ENCODE measurements at regions not wholly inside any gene's neighbourhood (a gene's known extent, or its start where the extent isn't known, plus 50 kb on each side); places are given as distances from the start of the nearest gene placed in this dataset.
"Not testable (repeated sequence)": the region's sequence is repeated elsewhere in the genome, so short reads cannot be mapped to it uniquely, and the experiment has no call there.

DNA sequence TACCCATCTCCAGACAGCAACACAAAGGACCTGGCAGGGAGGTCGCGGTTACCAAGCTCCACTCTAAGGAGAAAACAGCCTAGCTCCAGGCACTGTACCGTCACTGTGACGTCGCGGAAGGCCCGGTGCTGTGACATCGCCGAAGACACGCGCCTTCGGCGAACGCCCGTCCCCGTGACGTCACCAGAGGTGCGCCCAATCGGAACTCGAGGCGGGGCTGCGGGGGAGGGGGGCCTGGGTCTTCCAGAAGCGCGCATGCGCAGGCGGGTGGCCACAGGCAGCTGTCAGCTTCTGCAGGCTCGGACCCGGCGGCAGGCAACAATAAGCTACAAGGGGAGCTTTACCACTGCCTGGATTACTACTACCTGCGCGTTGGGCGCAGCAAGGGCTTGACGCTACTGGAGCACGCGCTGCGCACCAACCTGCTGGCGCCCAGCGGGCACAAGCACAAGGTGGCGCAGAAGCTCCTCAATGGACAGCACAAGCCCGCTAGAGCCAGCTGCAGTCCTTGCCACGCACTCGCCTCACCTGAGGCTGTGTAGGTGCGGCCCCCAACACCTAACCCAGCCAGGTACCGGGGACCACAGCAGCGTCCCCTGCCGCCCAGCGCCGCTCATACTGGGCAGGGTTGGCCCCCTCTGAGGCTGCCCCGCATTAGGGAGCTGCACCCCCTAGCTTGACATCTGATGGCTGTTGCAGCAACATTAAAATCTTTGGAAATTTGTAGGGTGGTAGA is 208.4 kb downstream of the TPST1 start:
- DNase-seq = peak; percentile 89

DNA sequence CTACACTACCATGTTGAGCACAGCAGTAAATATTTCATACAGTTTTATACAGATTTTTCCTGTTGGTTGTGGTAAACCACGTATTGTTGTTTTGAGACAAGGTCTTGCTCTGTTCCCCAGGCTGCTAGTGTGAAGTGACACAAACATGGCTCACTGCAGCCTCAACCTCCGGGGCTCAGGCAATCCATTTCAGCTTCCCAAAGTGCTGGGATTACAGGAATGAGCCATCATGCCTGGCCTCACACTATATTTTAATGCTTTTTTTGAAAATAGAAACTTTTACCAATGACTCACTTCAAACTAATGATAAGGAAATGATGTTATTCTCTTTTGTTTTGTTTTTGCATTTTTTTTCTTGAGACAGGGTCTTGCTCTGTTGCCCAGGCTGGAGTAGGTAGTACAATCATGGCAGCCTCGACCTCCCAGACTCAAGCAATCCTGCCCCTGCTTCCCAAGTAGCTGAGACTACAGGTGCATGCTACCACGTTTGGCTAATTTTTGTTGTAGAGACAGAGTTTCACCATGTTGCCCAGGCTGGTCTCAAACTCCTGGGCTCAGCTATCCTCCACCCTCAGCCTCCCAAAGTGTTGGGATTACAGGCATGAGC is 210.6 kb downstream of the TPST1 start:
- no peak for DNase-seq

- DNase-seq = no peak
Measured at GRCh38 chr7:66418537-66418936, 210.1 kb upstream of the KCTD7 start.

DNA sequence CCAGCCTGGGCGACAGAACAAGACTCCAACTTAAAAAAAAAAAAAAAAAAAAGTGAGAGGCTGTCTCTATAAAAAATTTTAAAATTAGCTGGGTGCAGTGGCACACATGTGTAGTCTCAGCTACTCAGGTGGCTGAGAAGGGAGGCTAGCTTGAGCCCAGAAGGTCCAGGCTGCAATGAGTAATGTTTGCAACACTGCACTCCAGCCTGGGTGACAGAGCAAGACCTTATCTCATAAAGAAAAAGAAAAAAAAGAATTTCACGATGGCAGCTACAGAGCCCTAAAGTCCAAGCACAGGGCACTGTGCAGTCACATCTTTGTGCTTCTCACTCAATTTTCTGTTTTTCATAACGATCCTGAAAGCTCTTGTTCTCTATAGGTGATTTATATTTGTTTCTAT is 209.5 kb upstream of the KCTD7 start:
- no peak for DNase-seq

DNA sequence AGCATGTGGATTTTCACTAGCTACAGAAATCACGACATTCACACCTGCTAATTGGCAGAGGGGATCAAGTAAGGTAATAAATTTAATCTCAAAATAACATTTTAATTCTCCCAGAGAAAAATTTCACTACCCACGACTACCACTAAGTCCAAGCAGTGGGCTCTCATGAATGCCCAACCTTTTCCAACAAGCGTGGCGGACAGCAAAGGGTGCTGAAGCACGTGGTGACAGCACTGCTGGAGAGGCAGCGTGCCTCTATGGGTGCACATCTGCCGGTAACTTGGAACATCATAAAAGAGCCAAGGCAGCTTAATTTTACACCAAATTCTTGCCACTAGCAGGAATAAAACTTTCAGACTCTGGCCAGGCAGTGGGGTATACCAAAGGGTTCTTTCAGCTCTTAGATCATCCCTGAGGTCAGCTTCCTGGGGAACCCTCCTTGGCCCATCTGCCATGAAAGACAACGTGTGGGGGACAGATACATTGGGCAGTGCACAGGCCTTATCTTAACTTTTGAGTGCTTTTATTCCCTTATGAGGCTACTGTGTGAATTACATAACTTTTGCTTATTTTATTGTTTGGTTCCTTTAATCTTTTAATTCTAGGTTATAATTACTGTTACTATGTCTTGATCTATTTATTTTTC is 206.7 kb upstream of the KCTD7 start:
- no peak for DNase-seq

- no peak for DNase-seq
Measured at GRCh38 chr7:66423729-66424128, 205.0 kb upstream of the KCTD7 start.

DNA sequence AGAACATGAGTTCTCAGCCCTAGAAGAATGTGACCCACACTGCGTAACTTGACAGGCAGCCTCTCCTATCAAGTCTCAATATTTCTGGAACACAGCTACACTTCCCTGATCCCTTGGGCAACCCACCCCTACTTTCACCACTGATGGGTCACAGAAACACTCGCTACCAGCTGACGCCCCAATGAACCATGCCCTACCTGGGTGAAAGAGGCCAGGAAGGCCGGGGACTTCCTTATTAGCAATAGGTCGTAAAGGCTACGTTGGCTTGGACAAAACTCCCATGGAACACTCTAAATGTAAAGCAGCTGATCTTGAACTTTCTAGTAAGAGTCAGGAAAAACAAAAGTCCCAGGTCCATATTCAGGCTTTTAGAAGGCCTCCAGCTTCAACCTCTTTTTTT is 202.3 kb upstream of the KCTD7 start:
- DNase-seq = no peak

DNA sequence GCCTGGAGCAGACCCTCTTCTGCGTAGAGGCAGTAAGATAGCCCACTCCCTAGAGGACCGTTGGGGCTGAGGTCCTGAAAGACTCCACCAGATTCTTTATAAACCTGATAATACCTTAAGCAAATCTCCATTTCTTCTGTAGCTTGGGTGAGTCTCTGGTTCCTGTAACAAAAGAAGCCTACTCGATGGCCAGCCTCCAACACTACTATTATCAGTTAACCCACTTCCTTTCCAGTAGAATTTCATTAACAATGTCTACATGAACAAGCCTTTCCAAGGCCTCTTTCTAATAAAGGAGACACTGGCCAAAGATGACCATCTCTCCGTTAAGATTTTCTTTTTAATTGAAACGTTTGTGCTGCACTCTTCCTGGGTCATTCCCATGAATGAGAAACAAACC is 201.7 kb upstream of the KCTD7 start:
- no peak for DNase-seq

DNA sequence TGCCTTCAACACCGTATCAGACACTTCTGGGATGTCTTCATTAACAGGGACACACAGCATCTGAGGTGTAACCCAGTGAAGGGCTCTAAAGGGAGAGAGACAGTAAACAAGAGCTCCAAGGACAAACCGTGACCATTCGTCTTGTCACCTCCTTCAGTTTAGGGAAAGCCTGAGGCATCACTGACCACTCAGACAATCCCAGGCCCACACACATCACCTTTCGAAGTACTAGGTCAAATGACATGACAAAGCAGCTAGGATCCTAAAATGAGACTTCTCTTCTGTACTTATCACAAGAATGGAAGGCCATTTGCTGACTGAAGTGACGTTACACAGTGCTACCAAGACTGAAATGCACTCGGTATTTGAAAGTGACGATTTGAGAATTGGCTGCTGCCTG is 200.7 kb upstream of the KCTD7 start:
- DNase-seq = no peak

GRCh38 chr7:66429498-66430163 is 199.1 kb upstream of the KCTD7 start:
- no peak for DNase-seq

DNA sequence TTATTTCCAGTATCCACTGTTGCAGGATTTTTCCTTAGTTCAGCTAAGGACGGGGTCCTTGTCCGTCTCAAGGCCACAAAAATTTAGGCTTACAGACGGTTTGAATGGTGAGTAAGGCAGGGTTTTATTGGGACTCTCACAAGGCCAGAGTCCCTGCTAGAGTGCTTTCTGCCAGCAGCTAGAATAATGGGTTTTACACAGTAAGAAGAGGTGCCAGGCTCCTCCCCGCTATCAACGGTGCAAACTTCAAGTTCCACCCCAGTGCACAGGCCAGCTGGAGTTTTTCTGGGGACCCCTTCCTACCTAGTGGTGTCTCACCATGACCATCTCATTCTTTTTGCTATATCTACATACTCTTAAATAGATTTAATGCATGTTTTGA is 198.5 kb upstream of the KCTD7 start:
- no peak for DNase-seq

- DNase-seq = not testable (repeated sequence)
Measured at GRCh38 chr7:66438703-66439405, 189.8 kb upstream of the KCTD7 start.

- DNase-seq = no peak
Measured at GRCh38 chr7:66442385-66442784, 186.3 kb upstream of the KCTD7 start.

DNA sequence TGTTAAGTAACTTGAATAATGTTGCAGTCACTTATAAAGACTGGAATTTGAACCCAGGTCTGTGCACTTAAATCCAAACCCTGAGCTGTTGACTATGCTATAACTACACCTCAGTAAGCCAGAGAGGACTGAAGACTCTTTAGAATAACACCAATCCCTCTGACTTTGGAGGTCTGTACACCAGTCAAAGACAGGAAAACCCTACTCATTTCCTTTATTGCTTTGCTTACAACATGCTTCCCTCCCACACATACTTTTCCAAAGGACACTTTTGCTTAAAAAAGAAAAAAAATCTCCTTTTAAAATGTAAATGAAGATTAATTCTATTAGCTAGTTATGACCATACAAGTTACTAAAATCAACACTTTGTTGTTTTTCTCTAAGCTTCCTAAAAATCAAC is 184.7 kb upstream of the KCTD7 start:
- no peak for DNase-seq

GRCh38 chr7:66447007-66447406 is 181.7 kb upstream of the KCTD7 start:
- DNase-seq = not testable (repeated sequence)

GRCh38 chr7:66450814-66451213 is 177.9 kb upstream of the KCTD7 start:
- DNase-seq = not testable (repeated sequence)

DNA sequence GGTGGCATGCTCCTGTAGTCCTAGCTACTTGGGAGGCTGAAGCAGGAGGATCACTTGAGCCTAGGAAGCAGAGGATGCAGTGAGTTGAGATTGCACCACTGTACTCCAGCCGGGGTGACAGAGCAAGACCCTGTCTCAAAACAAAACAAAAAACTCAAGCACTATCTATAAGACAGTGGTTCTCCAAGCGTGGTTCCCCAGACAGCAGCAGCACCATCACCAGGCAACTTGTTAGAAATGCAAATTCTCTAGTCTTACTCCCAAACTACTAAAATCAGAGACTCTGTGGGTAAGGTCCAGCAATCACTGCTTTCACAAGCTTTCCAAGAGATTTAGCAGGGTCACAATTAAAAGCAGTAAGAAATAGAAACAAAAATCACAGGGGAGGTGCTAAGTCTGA is 177.0 kb upstream of the KCTD7 start:
- not testable (repeated sequence) for DNase-seq

DNA sequence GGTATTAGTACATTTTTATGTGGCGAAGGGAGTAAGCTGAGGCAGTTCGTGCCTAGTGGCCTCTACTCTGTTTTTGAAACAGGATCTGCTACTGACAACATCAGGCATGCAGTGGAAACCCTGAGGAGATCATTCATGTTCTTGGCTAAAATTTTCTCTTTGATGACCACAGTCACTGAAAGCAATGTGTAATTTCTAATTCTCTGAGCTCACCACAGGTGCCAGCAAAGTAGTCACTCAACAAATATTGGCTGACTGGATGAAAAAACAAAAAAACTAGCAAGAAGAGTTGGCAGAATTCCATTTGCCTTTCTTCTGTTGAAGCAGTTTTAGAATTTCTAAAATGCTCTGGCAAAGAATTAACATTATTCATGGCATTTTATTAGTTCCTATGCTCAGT is 176.5 kb upstream of the KCTD7 start:
- peak; percentile 45 for DNase-seq

GRCh38 chr7:66453340-66453739 is 175.3 kb upstream of the KCTD7 start:
- DNase-seq = no peak

GRCh38 chr7:66454600-66455225 is 174.0 kb upstream of the KCTD7 start:
- no peak for DNase-seq

- DNase-seq = not testable (repeated sequence)
Measured at GRCh38 chr7:66455432-66455831, 173.2 kb upstream of the KCTD7 start.

- not testable (repeated sequence) for DNase-seq
Measured at GRCh38 chr7:66456431-66456830, 172.2 kb upstream of the KCTD7 start.

DNA sequence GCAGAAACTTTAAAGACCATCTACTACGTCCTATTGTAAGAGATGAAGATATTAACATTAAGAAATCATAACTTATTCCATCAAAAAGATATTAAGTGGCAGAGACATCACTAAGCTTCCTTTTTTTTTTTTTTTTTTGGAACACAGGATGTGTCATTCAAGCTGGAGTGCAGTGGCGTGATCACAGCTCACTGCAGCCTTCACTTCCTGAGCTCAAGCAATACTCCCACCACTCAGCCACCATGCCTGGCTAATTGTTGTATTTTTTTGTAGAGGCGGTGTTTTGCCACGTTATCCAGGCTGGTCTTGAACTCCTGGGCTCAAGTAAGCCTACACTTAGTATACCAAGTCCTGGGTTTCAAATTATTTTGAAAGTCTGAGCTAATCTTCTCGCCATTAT is 169.7 kb upstream of the KCTD7 start:
- not testable (repeated sequence) for DNase-seq

Measured in NCI-H146 (cell line).